ENCODE measurements at regions not wholly inside any gene's neighbourhood (a gene's known extent, or its start where the extent isn't known, plus 50 kb on each side); places are given as distances from the start of the nearest gene placed in this dataset.

DNA sequence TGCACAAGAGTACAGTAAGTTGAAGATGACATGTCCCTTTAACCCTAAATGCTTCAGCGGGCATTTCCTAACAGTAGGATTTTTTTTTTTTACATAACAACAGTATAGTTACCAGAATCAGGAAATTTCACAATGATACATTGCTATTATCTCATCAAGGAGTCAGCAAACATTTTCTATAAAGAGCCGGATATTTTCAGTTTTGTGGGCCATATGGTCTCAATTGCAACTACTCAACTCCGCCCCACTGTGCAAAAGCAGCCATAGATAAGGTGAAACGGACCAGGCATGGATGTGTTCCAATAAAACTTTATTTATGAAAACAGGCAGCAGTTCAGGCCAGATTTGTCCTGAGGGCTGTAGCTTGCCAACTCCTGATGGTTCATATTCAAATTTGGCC, 130.6 kb downstream of the SMAD6 start:
- no peak for DNase-seq

DNA sequence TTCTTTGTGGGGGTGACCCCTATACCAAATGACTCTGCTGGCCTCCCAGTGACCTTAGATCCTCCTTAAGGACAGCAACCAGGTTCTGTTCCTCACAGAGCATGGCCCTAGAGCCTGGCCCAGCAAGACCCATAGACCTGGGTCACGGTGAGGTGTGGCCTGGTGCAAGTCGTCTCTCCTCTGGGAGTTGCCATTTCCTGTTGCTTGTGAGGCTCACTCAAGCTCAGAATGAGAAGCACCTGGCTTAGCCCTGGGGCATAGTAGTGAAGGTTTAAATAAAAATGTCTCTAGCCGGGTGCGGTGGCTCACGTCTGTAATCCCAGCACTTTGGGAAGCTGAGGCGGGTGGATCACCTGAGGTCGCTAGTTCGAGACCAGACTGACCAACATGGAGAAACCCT, 131.3 kb downstream of the SMAD6 start:
- no peak for DNase-seq

DNA sequence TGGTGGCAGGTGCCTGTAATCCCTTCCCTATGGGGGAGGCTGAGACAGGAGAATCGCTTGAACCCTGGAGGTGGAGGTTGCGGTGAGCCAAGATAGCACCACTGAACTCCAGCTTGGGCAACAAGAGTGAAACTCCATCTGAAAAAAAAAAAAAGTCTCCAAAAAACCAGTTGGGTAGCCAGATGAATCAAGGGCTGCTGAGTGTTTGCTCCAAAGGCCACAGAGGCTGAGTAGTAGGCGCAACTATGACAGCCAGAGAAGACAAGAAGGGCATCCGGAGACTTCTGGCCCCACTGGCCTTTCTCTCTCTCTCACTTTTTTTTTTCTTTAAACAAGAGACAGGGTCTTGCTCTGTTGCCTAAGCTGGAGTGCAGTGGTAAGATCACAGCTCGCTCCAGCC, 131.8 kb downstream of the SMAD6 start:
- DNase-seq = no peak

DNA sequence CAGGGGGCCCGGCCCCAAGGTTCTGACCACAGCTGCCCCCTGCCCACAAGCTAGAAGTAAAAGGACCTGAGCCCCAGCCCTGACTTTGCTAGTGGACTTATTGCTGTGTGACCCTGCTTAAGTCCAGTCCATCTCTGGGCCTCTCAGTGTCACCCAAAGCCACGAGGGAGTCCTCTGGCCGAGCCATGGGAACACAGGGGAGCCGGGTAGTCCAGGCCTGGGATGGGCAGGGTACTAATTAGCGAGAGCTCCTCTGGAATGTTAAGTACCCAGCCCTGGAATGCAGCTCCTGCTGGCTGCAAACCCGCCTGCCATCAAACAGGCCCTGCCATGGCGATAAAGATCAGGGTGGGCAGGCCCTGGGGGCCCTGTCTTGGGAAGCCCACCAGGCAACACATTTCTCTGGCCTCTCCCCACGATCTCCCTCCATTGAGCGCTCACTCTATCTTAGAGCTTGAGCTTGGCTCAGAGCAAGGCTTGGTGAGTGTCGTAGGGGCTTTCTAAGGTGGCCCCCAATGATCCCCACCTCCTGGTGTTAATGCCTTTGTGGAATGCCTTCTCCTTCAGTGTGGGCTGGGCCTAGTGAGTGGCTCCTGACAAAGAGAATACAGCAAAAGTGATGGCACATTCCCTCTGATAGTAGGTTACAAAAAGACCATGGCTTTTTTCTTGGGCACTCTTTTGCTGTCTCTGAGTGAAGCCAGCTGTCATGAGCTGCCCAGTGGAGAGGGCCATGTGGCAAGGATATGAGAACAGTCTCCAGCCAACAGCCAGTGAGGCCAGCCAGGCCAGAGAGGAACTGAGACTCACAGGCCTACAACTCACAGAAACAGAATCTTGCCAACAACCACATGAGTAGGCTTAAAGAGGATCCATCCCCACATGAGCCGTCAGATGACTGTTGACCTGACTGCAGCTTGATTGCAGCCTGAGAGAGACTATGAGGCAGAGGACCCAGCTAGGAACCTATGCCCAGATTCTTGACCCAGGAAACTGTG, 133.1 kb downstream of the SMAD6 start:
- no peak for DNase-seq

DNA sequence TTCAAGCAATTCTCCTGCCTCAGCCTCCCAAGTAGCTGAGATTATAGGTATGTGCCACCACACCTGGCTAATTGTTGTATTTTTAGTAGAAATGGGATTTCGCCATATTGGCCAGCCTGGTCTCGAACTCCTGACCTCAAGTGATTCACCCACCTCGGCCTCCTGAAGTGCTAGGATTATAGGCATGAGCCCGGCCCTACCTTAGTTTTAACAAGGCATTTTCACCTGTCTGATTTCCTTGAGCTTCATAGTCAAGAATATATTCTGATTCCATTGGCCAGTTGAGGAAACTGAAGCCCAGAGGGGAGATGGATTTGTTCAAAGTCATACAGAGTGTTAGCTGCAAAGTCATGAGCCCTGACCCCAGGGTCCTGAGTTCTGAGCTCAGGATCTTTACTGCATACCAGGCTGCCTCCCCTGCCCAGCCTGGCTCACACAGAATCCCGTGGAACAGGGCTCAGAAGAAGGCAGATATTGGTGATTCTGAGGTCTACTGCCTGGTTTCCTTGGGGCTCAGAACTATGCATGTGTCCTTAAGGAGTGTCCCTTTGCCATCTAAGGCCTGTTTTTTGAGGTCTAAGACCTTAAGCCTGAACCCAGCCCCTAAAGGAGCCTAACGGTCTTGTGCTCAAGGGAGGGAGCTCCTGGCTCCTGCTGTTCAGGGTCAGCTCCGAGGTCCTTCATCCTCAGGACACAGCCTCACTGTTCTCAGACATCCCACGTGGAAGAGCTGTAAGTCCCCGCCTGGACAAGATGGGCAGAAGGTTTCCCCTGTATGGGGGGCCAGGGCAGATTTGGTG, 134.4 kb downstream of the SMAD6 start:
- no peak for DNase-seq

DNA sequence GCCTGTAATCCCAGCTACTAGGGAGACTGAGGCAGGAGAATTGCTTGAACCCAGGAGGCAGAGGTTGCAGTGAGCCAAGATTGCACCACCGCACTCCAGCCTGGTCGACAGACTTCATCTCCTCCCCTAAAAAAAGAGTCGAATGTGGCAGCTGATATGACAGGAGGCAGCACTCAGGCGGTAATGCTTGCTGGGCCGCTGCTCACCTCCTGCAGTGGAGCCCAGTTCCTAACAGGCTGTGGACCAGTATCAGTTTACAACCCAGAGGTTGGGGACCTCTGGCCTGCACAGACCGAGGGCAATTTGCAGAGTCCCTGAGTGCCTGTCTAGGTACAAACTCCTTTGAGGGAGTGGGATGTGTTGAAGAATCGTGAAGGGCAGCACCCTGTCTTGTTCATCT, 136.2 kb downstream of the SMAD6 start:
- DNase-seq = no peak

DNA sequence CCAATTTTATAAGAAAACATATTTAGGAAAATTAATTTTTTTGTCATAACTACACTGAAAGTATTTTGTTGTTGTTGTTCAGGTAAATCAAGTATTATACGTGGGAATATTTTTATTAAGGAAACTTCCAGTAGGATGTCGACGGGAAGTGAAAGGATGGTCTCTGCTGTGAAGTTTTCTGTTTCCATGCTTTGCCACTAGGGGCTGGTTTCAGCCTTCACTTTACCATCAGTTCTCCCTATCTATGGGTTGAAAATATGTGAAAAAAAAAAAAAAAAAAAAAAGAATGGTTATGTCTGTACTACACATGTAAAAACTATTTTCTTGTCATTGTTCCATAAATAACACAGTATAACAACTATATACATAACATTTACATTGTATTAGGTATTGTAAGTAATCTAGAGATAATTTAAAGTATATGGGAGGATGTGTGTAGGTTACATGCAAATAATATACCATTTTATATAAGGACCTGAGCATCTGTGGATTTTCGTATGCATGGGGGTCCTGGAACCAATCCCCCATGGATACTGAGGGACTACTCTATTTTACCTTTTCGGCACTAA, 136.7 kb downstream of the SMAD6 start:
- no peak for DNase-seq

DNA sequence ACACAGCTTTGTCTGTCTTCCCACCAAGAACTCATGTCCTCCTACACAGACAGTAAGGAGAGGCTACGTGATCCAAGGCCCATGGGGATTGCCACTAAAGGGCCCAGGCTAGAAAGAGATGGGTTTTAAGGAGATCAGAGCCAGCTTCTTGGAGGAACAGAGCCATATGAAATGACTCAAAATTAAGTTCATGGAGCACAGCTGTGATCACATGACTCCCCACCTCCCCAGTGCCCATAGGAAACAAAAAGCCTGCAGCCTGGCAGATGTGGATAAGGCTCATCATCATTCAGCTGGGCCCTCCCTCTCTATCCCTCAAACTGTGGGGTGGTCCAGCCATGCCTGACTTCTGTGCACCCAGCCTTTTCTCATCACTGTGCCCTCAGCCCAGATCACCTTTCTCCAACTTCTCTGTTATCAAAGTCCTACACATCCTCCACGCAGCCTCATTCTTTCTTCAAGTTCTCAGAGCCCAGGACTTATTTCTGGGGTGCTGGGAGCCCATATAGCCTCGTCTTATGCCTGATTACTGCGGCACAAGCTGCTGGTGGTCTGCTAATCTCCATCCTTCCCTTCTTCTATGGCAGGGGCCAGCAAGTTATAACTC, 137.6 kb downstream of the SMAD6 start:
- DNase-seq = no peak

DNA sequence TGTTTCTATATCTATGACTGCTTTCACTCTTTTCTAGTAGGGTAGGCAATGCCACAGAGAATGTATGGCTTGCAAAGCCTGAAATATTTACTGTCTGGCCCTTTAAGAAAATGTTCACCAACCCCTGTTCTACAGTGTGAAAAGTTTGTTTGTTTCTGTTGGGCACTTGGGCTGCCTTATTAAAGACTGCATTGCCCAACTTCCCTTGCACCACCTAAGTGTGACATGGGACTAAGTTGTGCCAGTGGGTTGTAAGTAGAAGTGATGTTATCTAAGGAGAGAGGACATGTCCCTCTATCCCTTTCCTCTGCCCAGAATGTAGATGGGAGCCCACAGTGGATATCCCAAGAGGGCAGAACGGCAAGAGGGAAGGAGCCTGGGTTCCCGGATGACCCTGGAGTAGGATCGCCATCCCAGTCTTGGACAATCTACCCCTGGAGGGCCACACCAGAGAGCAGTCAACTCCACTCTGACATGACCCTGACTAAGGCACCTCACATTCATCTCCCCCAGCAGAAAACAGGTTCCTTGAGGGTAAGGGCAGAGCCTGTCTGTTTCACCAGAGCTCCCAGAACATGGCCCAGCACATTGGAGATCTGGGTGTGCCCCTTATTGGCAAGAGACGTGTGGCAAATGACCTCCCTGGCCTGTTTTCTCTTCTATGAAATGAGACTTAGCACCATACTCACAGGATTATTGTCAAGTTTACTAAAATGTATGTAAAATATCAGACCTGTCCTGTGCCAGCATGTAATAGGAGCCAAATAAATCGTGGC, 138.8 kb downstream of the SMAD6 start:
- no peak for DNase-seq

DNA sequence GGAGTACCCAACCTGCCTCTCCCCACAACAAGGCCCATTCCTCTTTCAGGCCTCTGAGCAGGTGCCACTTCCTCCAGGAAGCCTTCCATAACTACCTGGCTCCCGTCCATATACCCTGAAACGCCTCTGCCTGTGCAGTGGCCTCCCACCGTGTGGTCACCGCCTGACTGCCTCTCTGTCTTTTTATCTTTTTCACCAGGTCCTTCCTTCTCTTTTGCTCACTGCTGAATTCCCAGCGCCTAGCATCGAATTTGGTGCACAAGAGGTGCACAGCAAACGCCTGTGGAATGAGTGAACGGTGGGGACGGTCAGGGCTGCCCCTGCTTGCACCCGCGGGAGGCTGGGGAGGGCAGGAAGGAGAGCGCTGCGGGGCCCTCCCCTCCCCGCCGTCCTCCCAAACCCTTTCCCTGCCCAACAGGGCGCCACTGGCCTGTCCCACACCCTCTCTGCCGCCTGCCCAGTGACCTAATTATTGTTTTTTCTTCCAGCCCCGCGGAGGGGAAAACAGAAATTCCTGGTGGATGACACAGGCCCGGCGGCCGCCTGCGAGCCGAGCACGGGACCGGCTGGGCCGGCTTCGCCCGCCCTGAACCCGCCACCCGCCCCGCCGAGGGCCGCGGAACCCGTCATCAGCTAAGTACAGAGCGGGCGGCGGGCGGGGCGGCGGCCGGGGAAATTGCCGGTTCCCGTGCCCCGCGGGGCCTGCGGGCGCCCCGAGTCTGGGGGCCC, 140.1 kb downstream of the SMAD6 start:
- peak; percentile 63 for DNase-seq

DNA sequence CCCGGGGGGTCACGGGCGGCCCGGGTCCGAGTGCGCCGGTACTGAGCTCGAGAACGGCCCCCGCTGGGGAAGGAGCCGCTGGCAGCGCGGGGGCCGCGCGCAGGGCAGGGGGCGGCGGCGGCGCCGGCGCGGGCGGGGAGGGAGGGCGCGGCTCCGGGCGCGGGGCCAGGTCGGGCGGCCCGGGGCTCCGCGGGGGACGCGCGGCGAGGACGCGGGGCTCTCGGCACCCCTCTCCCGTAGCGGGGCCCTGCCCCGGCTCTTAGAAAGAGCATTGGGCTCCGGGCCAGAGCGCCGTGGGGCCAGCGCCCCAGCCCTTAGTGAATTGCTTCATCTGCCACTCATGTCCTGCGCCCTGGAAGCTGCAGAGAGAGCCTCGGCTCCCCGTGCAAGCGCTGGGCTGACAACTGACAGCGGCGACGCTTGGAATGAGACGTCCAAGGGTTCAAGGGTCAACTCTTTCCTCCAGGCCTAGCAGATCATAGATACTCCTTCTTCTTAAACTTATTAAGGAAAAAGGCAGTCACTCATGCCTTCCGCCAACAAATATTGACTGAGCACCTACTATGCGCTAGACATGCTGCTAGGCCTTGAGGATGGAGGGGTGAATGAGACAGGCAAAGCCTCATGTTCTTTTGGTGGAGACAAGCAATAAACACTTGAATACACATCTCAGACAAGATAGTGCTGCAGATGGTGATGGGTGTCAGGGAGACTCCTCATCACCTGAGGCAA, 140.8 kb downstream of the SMAD6 start:
- no peak for DNase-seq

DNA sequence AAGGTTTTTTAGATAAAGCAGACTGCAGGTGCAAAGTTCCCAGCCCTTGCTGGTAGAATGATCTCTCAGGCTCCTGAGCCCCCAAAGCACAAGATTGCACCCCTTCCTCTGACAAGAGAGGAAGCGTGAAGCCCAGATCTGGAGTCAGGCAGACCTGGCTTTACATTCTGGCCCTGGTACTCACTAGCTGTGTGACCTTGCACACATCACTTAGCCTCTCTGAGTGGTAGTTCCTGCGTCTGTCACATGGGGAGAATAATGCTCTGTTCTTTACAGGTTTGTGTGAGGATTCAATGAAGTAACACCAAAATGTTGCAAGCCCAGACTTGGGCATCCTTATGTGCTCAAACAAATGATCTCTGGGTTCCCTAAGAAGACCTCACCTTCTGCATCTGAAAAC, 141.5 kb downstream of the SMAD6 start:
- no peak for DNase-seq

DNA sequence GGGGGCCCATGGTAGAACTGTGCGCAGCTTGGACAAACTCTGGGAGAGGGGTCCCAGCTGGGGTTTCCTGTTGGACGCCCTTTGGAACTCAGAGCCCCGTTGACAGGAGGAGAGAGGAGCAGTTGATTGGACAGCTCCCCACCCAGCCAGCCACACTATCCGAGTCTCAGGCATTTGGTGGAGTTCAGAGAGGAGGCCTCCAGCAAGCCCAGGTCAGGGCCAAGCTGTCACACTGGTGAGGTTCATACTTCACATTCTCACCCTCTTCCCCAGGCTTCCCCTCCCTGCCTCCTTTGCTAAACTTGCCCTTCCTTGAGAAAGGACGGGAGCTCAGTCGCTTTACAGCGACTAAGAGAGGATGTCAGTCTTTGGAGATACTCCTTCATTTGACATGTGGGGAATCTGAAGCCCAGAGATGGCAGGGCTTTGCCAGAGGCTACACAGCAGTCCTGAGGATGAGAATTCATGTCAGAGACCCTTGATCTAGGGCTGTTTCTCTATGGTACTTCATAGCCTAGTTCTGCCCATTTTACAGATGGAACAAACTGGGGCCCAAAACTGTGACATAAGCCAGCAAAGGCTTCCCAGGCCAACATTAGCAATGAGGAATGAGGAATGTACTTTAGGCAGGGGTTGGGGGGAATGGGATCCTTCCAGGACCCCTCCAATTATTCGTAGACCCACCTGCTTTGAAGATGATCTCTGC, 142.2 kb downstream of the SMAD6 start:
- DNase-seq = no peak

DNA sequence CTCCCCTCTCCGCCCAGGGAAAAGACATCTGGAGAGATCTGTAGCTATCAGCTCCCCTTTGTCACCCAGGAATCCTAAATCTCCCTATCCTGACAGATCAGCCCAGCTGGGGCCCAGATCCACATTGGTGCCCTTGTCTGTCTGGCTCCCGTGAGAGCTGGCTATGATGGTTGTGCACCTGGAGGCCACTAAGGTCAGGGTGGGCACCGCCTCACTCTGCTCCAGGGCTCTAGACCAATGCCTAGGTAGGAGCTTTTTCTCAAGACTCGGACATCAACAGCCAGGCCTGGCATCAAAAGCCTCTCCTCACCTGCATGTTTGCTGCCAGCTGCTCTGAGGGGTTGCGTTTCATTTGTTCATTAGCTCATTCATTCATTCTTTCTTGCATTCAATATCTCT, 142.7 kb downstream of the SMAD6 start:
- DNase-seq = no peak

DNA sequence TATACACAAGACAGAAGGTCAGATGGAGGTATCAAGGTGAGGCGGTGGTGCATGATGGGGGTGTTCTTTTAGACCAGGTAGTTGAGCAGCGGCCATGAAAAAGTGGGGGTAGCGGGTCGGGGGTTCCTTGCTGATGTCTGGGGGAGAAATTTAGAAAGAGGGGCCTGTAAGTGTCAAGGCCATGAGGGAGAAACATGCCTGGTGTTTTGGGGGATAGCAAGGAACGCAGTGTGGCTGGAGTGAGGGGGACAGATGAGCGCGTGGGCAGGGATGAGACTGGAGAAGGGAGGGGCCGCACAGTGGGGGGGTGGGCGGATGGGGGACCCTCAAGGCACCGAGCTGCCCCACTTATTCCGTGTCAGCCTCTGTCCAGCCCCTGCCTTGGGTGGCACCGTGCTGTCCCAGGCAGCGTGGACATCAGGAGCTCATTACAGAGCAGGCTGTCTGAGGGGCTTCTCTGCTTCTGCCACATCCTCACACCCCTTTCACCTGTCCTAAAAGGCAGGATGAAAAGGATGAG, 143.3 kb downstream of the SMAD6 start:
- no peak for DNase-seq

DNA sequence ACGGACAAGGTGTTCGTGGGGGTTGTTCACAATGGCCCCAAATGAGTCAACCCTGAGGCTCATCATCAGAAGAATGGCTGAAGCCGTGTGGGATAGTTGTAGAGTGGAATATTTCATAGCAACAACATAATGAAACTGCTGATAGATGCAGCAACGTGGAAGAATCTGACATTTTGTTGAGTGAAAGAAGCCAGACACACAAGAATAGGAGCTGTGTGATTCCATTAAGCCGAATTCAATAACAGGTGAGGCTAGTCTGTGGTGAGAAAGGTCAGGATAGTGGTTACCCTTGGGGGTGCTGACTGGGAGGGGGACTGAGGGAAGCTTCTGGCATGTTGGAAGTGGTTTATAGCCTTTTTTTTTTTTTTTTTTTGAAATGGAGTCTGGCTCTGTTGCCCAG, 144.0 kb downstream of the SMAD6 start:
- DNase-seq = no peak

DNA sequence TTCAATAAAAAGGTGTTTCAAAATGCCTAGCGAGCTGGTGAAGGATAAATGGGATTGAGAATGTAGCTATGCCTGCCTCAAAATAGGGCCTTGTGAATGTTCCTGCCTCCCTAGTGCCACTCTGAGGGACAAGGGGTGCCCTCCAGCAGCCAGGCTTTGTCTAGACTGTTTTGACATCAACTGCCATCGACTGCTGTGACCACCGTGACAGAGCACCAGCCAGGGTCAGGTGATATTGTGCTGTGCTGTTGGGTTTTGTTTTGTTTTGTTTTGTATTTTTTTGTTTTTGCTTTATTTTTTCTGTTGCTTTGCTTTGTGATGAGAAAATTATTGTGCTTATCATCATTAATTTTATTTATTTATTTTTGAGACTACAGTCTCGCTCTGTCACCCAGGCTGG, 144.8 kb downstream of the SMAD6 start:
- no peak for DNase-seq

DNA sequence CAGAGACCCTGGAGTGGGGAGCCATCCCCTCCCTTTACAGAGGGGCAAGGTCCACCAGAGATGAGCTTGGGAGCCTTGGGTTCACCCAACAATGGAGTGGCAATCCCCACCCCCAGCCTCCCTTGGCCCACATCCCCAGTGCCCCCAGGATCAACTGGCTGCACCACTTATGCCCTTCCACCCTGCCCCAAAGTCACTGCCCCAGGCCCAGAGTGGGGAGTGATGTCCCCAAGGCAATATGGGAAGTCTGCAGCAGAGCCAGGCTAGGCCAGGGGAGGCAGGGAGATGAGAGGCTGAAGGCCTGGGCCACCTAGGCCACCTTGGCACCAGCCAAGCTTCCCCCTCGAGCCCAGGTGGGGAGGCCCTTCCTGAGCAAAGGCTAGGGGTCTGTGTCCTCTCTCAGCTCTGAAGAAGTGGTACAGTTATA, 145.5 kb downstream of the SMAD6 start:
- peak; percentile 17 for DNase-seq

DNA sequence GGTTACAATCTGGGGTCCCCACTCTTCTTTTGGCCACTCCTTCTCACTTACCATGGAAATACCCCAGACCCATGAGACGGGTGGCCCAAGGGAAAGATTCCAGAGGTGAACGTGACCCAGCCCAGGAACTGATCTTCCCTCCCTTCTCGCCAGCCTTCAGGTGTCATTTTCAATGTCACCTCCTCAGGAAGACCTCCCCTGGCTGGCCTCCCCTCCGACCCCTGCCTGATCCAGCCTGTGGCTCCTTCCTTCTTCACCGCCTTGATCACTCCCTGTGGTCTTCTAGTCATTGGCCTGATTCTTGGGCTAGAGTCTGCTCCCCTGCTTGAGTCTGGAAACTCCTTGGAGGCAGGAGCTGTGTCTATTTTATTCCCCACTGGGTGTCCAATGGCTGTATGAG, 146.1 kb downstream of the SMAD6 start:
- DNase-seq = peak; percentile 6

Data from activated CD8-positive, alpha-beta memory T cell treated with anti-CD3 and anti-CD28 coated beads, Interleukin-2, amount 50 U/mL, for 48 hours (primary cell).